IPS-11a (cell line): ENCODE measurements at regions not wholly inside any gene's neighbourhood (a gene's known extent, or its start where the extent isn't known, plus 50 kb on each side); places are given as distances from the start of the nearest gene placed in this dataset.
"Not testable (repeated sequence)": the region's sequence is repeated elsewhere in the genome, so short reads cannot be mapped to it uniquely, and the experiment has no call there.

Source experiments
- H3K4me3 ChIP-seq: one replicate; pipeline ENCODE4 v1.5.1; 2013; ENCODE audit warnings: low read depth, low read length, control low read depth

- H3K4me3 ChIP-seq: no peak overlapping the region
These were observed 366.7 kb upstream of the PKN2 start for GRCh38 chr1:88317396-88317795.

DNA sequence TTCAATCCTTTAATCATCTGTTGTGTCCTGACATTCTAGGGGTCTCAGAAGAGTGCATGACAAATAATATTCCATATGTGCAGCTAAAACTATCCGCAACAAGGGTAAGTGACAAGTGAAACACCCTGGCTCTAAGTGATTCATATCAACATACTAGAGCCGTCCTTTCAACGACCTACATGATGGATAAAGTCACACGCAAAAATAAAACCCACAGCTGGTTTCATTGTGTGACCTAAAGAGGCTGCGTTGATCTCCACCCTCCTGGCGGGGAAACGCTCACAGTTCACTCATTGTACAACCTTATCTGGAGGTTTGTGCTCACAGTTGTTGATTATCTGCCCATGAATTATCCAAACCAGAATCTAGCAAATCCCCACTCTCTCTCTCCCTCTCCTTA is 365.3 kb upstream of the PKN2 start:
- H3K4me3 ChIP-seq: no peak overlapping the region

GRCh38 chr1:88320291-88320690 is 363.8 kb upstream of the PKN2 start:
- H3K4me3 ChIP-seq: no peak overlapping the region

GRCh38 chr1:88321706-88322105 is 362.4 kb upstream of the PKN2 start:
- H3K4me3 ChIP-seq: no peak overlapping the region

GRCh38 chr1:88324899-88325298 is 359.2 kb upstream of the PKN2 start:
- no peak overlapping the region for H3K4me3 ChIP-seq

DNA sequence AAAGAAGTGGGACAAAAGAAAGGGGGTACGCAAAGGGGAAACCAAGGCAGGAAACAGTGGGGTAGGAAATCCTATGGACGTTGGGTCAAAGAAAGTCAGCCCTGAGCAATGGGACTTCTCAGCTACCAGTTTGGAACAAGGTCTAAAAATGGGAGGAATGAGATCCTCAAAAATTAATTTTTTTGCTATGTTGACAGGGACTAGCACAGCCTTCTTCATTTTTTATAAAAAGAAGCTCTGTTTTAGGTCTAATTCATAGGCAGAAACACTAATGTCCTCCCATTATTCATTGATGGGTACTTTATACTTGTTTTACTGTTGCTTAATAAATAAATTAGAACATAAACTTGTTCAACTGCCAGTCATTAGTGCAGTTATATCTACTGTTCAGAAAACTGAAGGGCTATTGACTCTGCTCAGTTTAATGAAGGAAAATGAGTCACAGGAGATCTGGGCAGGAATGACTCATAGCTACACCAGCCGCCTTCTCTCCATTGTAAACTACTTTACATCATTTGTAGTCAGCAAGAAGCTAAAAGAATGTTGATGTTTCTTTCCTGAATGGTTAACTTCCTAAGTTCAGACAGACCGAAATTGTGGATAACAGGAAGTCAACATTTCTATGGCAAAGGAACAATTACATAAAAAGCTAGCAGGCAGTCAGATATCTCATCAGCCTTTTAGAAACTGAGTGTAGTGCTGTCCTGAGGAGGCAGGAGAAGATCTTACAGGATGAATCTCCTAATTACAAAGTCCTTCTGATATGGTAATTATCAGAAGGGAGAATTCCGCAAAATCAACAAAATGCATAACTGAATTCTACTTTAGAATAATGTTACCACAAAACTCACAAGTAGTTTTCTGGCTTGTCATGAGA is 356.4 kb upstream of the PKN2 start:
- no peak overlapping the region for H3K4me3 ChIP-seq

DNA sequence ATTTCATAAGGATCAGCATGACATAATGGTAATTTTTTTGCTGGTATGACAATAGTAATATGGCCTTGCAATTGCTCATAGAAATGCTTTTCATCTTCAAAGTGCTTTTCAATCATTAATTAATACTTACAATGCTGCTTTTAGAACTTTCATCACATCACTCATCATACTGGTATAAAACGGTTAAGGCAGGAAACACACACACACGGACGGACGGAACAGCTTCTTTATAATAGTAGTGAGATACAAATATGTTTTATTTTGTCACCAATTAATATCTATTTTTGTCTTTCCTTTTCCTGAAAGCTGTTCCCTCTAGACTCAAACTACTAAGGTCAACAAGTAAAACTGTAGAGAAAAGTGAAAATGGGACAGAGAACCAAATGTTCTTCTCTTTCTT is 353.9 kb upstream of the PKN2 start:
- H3K4me3 ChIP-seq: no peak overlapping the region

GRCh38 chr1:88333086-88333695 is 350.9 kb upstream of the PKN2 start:
- no peak overlapping the region for H3K4me3 ChIP-seq

GRCh38 chr1:88341447-88341846 is 342.6 kb upstream of the PKN2 start:
- H3K4me3 ChIP-seq: no peak overlapping the region

GRCh38 chr1:88342081-88342480 is 342.0 kb upstream of the PKN2 start:
- H3K4me3 ChIP-seq: not testable (repeated sequence)

- H3K4me3 ChIP-seq: no peak overlapping the region
These were observed 333.4 kb upstream of the PKN2 start for GRCh38 chr1:88350648-88351047.

GRCh38 chr1:88351960-88352359 is 332.1 kb upstream of the PKN2 start:
- H3K4me3 ChIP-seq: no peak overlapping the region

- H3K4me3 ChIP-seq: no peak overlapping the region
These were observed 329.8 kb upstream of the PKN2 start for GRCh38 chr1:88354256-88354655.

DNA sequence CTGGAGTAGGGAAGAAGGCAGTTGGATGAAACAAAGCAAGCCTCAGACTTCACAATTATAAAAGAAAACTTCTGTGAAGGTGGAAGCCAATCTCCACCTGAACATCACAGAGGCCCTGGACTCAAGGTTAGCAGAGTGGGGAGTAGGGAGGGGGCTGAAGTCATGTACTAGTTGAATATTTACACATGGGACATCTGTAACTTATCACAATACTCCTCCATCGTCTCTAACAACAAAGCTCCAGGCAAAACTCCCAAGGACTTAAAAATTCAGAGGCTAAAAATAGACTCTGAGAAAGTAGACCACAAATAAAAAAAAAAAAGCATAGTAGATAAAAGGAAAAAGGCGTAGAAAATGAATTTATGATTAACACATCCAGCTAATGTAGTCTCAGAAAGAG is 326.3 kb upstream of the PKN2 start:
- H3K4me3 ChIP-seq: no peak overlapping the region

GRCh38 chr1:88371436-88372023 is 312.5 kb upstream of the PKN2 start:
- no peak overlapping the region for H3K4me3 ChIP-seq

GRCh38 chr1:88375977-88376376 is 308.1 kb upstream of the PKN2 start:
- H3K4me3 ChIP-seq: no peak overlapping the region

DNA sequence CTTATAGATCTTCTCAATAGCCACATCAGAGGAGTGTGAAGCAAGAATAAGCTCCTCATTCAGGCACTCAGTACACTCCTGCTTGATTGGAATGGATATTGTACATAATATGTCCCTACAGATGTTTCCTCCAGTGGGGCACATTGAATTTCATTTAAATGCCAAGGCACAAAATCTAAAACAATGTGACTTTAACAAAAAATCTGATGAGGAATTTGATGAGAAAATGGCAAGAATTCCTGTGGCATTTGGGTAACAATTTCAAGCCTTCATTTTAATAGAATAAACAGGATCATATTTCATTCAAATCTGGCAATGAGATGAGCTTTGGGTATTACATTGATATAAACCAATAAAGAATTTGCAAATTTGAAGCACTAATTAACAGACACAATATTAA is 307.7 kb upstream of the PKN2 start:
- no peak overlapping the region for H3K4me3 ChIP-seq

- H3K4me3 ChIP-seq: no peak overlapping the region
These were observed 305.5 kb upstream of the PKN2 start for GRCh38 chr1:88378560-88378959.

GRCh38 chr1:88394958-88395357 is 289.1 kb upstream of the PKN2 start:
- H3K4me3 ChIP-seq: no peak overlapping the region

DNA sequence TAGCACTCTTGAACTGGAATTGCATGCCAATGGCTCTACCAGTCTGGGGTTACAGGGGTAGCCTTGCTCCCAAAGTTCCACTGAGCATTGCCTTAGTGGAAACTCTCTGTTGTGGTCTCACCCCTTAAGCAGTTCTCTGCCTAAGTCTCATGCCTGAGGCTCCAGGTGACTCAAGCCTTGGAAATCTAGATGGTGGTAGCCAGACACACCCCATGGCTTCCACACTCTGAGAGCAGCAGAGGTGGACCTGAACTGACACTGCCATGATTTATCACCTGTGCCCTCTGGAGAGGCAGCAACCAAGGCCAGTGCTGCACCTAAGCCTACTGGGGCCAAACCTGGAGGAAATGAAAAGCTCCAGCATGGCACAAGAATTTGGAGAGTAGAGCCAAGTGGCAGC is 285.7 kb upstream of the PKN2 start:
- no peak overlapping the region for H3K4me3 ChIP-seq

GRCh38 chr1:88399690-88400089 is 284.4 kb upstream of the PKN2 start:
- no peak overlapping the region for H3K4me3 ChIP-seq

GRCh38 chr1:88401313-88401712 is 282.8 kb upstream of the PKN2 start:
- no peak overlapping the region for H3K4me3 ChIP-seq
